ENCODE measurements at regions not wholly inside any gene's neighbourhood (a gene's known extent, or its start where the extent isn't known, plus 50 kb on each side); places are given as distances from the start of the nearest gene placed in this dataset.
"Not testable (repeated sequence)": the region's sequence is repeated elsewhere in the genome, so short reads cannot be mapped to it uniquely, and the experiment has no call there.

GRCh38 chr6:11299421-11299784, 66.9 kb upstream of the NEDD9 start:
- TF ChIP-seq POLR2AphosphoS5, POLR2A, CTCF, EP300 (IDR thresholded peaks at IDR 0.05): not testable (repeated sequence)

Data from upper lobe of left lung (tissue), 4 donors.